Fibroblast of the aortic adventitia (primary cell): ENCODE measurements at regions not wholly inside any gene's neighbourhood (a gene's known extent, or its start where the extent isn't known, plus 50 kb on each side); places are given as distances from the start of the nearest gene placed in this dataset.

Source experiments
- DNase-seq: peaks from one replicate; pipeline ENCODE4 v3.0.0-alpha.2; 2010; ENCODE audit warnings: low read depth
- H3K4me3 ChIP-seq: 2 replicates; pipeline ENCODE4 v1.5.1; 2011; ENCODE audit warnings: low read depth, mild to moderate bottlenecking, control low read depth, low read length, moderate library complexity
- TF ChIP-seq, protein P1 (sequence below): IDR thresholded peaks from 2 replicates; pipeline ENCODE4 v1.5.1; 2011; ENCODE audit warnings: mild to moderate bottlenecking, low read length, control low read depth, inconsistent platforms; ENCODE audit not compliant: insufficient read depth

DNA sequence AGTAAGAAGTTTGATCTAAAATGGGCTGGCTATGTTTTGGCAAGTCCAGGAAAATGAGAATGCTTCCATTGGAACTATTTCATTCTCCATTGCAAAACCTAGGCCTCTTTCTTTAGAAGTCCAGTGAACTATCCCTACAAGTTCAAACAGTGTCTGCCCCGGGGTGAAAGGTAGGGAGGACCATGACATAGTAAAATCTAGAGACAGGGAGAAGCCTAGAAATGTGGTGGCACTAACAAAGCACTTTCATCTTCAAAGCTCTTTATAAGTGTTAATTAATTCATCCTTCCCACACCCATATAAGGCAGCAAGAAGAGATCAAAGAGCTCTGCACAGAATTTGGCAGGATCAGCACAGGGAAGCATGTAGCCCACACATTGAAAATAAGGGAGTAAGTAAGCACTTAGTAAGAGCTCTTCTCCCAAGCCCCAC is 214.5 kb downstream of the IRS1 start:
- no peak for DNase-seq
- H3K4me3 ChIP-seq = no peak overlapping the region
- TF ChIP-seq, protein P1, sequence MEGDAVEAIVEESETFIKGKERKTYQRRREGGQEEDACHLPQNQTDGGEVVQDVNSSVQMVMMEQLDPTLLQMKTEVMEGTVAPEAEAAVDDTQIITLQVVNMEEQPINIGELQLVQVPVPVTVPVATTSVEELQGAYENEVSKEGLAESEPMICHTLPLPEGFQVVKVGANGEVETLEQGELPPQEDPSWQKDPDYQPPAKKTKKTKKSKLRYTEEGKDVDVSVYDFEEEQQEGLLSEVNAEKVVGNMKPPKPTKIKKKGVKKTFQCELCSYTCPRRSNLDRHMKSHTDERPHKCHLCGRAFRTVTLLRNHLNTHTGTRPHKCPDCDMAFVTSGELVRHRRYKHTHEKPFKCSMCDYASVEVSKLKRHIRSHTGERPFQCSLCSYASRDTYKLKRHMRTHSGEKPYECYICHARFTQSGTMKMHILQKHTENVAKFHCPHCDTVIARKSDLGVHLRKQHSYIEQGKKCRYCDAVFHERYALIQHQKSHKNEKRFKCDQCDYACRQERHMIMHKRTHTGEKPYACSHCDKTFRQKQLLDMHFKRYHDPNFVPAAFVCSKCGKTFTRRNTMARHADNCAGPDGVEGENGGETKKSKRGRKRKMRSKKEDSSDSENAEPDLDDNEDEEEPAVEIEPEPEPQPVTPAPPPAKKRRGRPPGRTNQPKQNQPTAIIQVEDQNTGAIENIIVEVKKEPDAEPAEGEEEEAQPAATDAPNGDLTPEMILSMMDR = no peak

DNA sequence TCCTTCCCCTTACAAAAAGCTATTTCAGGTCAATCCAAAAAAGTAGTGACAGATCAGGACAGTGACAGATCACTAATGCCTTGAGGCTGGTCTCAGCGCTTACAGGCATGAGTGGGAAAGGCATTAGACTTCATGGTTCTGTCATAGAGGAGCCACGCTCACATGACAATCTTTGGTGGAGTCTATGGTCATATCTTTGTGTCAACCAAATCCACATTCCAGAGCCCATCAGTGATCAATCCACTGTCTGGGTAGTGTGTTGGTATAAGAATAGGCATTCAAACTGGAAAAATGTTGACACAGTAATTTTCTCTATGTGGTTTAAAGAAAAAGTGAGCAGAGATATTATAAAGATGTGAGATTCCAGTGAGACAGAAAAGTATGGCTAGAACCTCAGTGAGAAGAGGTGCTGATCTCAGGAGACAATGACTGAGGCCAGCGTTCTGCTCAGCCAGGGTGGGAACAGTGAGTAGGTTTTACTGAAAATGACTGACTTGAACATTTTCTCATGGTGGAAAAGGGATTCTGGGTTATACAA is 215.0 kb downstream of the IRS1 start:
- H3K4me3 ChIP-seq = no peak overlapping the region
- no peak for DNase-seq
- TF ChIP-seq, protein P1 = no peak

DNA sequence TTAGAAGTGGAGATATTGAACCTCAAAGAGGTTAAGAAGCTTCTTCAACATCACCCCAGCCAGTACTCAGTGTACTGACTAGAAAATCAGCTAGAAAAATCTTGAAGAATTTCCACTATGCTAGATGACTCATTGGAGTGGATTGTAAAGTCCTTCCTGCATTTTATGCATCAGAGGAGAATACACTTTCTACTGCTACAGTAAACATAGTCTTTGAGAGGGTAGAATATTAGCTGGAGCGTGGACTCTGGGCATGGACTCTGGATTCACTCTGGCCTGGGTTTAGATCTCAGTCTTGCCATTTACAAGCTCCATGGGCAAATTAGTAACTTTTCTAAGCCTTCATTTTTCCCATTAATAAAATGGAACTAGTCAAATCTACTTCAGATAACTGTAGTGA is 215.9 kb downstream of the IRS1 start:
- TF ChIP-seq, protein P1 = no peak
- H3K4me3 ChIP-seq = no peak overlapping the region
- peak; percentile 87 for DNase-seq

- TF ChIP-seq, protein P1 = no peak
- DNase-seq = no peak
- no peak overlapping the region for H3K4me3 ChIP-seq
Measured at GRCh38 chr2:226581661-226582060, 218.0 kb downstream of the IRS1 start.

GRCh38 chr2:226581004-226581403 is 218.6 kb downstream of the IRS1 start:
- no peak overlapping the region for H3K4me3 ChIP-seq
- no peak for DNase-seq
- TF ChIP-seq, protein P1 = no peak

GRCh38 chr2:226580403-226580802 is 219.2 kb downstream of the IRS1 start:
- H3K4me3 ChIP-seq = no peak overlapping the region
- TF ChIP-seq, protein P1 = no peak
- DNase-seq = peak; percentile 39

DNA sequence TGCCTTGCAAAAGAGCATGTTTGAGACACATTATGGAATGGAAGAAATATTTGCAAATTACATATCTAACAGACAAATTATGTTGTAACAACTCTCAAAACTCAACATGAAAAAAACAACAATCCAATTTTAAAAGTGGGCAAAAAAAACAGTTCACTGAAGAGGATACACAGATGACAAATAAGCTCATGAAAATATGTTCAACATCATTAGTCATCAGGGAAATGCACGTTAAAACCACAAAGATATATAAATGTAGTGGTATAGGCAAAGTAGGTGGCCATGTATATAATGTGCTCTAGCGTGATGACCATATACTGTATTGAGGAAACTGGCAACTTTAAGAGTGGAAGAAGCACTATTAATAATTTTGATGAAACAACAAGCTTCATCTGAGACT is 220.1 kb downstream of the IRS1 start:
- no peak for DNase-seq
- H3K4me3 ChIP-seq = no peak overlapping the region
- TF ChIP-seq, protein P1 = no peak
